Pancreas (tissue), 10 donors: ENCODE measurements at regions not wholly inside any gene's neighbourhood (a gene's known extent, or its start where the extent isn't known, plus 50 kb on each side); places are given as distances from the start of the nearest gene placed in this dataset.
A peak's percentile ranks its signal among the peaks of the same experiment; 100 is the strongest.
"Not testable (repeated sequence)": the region's sequence is repeated elsewhere in the genome, so short reads cannot be mapped to it uniquely, and the experiment has no call there.

Source experiments
- ATAC-seq, 4 donors: fragments of 200-7000 bp; cut with Tn5 transposase; one replicate each; pipeline versions ENCODE4 v1.8.0 to v1.9.1; 2020; ENCODE audit warnings: mild to moderate bottlenecking in 4 of 4, moderate library complexity in 4 of 4
- DNase-seq, 6 donors: peaks; one replicate each; pipeline ENCODE4 v3.0.0-alpha.2; 2020
- FAIRE-seq: peaks from 2 replicates; lab custom pipeline; 2012; peaks lifted over from hg19 to GRCh38; lab: Jason Lieb, UNC
- H3K27ac ChIP-seq, 4 donors: fragments of 200-600 bp; sonication (generic); 1 replicate in 3 of 4; 2 replicates in 1 of 4; pipeline versions ENCODE4 v1.5.0 to v1.8.0; 2020
- H3K27me3 ChIP-seq, 4 donors: fragments of 200-600 bp; one replicate each; pipeline ENCODE4 v1.8.0; 2021
- H3K36me3 ChIP-seq, 3 donors: fragments of 200-600 bp; sonication (generic) in 1 of 3; one replicate each; pipeline versions ENCODE4 v1.5.0 to v1.8.0; 2020 to 2021
- H3K4me1 ChIP-seq, 3 donors: fragments of 200-600 bp; one replicate each; pipeline ENCODE4 v1.8.0; 2021
- H3K4me3 ChIP-seq, 4 donors: fragments of 200-600 bp; sonication (generic) in 2 of 4; one replicate each; pipeline versions ENCODE4 v1.5.0 to v1.8.0; 2020 to 2021
- H3K9me3 ChIP-seq, 4 donors: fragments of 200-600 bp; one replicate each; pipeline ENCODE4 v1.8.0; 2021
- WGBS, 2 donors: extraction: QIAGEN DNeasy Blood & Tissue Kit; methylation state at CpG; one replicate each; pipeline ENCODE4 v1.1.7; 2013; 5-methylcytosine and 5-hydroxymethylcytosine counted together
- intact Hi-C, 3 donors: fragments of 100-400 bp; cut with DNase I; formaldehyde crosslinking; loops; one replicate each; pipeline versions ENCODE4 v1.11.1 to v1.14.2; 2022
- TF ChIP-seq, protein P1 (sequence below), 4 donors: fragments of 200-600 bp; sonication (generic) in 3 of 4; IDR thresholded peaks; one replicate each; pipeline versions ENCODE4 v1.5.0 to v1.8.0; 2021; ENCODE audit warnings: antibody characterized with exemption in 4 of 4
- donor health status: healthy with polysubstance abuse.
- donor health status: DM: no; HTN: no; CAD: no; lungs with moderate emphysema.
- donor health status: DM: no; HTN: no; CAD: no.
- donor health status: control.
- donor health status: control.
- donor health status: Bipolar disorder and iron deficiency.
- donor health status: DM: yes; HTN: yes; CAD: no.
- donor health status: DM: no; HTN: no; CAD: no.
- donor health status: DM: no; HTN: no; CAD: no.
- donor health status: DM: yes; HTN: yes; CAD: no.

DNA sequence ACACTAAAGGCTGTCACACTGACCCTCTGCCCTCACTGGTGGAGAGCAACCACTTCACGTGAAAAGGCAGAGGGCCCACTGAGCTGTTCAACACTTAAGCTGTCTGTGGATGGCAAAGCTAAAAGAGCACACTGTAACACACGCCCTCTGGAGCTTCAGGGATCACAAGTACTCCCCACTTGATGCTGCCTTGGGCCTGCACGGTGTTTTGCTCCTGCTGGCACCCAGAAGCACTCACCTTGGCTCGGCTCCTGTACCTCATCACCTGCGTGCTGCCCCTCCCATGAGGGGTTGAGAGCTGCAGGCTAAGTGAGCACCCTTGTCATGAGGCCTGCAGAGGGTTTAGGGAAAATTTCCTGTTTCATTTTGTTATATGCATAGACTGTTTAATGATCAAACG lies 96.0 kb downstream of the PROP1 start:
- 88% methylated on average over 3 to 4 of the region's 6 CpGs for WGBS, 2 donors
- ATAC-seq, H3K27ac ChIP-seq: not testable (repeated sequence)

DNA sequence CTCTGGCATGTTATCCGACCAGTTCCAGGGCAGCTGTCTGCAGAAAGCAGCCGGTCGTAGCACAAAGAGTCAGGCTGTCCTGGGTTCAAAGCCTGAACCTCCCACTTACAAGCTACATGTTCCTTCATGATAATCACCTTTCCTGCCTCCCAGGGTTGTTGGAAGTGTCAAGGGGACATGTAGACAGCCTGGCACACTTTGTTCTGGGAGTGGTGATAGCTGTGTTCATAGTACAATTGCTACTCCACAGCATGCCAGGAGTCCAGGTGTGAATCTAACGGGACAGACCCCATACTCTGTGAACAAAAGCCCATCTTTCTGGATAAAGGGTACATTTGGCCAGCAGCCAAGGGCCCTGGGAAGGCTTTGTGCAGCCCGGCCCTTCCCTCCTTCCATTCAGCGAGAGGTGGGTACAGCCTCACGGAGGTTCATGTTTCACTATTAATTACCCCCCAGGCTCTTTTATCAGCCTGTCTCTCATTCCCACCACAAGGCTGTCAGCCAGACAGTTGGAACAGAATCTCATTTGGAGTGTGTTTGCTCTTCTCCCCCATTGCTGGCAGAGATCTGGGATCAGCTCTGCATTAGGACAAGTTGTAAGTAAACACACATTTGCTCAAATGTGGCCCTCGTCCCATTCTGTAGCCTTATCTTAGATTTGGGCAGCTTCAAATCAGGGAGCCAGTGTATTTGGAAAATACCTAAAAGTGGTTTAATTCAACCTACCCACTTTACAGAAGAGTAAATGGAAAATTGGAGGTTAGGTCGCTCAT lies 101.2 kb downstream of the PROP1 start:
- FAIRE-seq, intact Hi-C loops: not testable (repeated sequence)
- 18 to 22% methylated on average over 2 of the region's 9 CpGs for WGBS, 2 donors

More for the DNA sequence above, 96.0 kb downstream of the PROP1 start:
- H3K9me3 ChIP-seq, H3K4me3 ChIP-seq, H3K4me1 ChIP-seq, H3K27me3 ChIP-seq, FAIRE-seq, H3K36me3 ChIP-seq, intact Hi-C loops, DNase-seq: not testable (repeated sequence)

DNA sequence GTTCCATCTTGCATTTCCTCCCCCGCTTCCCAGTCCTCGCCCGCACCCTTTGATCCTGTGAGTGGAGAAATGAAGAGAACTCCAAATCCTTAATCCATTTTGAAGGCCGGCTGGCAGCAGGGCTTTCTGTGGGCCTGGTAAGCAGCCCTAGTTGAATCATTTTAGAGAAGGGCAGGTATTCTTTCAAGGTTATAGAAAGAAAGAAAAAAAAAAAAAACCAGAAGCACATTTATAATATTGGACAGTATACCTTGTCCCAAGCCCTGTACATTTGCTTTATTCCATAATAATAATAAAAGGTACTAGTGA lies 103.7 kb downstream of the PROP1 start:
- H3K36me3 ChIP-seq, FAIRE-seq, H3K9me3 ChIP-seq, DNase-seq, intact Hi-C loops, H3K4me3 ChIP-seq, H3K4me1 ChIP-seq, H3K27ac ChIP-seq, H3K27me3 ChIP-seq: not testable (repeated sequence)
- WGBS, 2 donors: 80 to 83% methylated on average over 4 of the region's 4 CpGs
- ATAC-seq: peak in 2 of 4 donors; percentile 5 to 6

More for the DNA sequence above, 101.2 kb downstream of the PROP1 start:
- H3K9me3 ChIP-seq, H3K36me3 ChIP-seq, H3K4me1 ChIP-seq, H3K4me3 ChIP-seq, H3K27me3 ChIP-seq, H3K27ac ChIP-seq, DNase-seq: not testable (repeated sequence)
- ATAC-seq: peak in 3 of 4 donors; percentile 42 to 66 (median 49)

DNA sequence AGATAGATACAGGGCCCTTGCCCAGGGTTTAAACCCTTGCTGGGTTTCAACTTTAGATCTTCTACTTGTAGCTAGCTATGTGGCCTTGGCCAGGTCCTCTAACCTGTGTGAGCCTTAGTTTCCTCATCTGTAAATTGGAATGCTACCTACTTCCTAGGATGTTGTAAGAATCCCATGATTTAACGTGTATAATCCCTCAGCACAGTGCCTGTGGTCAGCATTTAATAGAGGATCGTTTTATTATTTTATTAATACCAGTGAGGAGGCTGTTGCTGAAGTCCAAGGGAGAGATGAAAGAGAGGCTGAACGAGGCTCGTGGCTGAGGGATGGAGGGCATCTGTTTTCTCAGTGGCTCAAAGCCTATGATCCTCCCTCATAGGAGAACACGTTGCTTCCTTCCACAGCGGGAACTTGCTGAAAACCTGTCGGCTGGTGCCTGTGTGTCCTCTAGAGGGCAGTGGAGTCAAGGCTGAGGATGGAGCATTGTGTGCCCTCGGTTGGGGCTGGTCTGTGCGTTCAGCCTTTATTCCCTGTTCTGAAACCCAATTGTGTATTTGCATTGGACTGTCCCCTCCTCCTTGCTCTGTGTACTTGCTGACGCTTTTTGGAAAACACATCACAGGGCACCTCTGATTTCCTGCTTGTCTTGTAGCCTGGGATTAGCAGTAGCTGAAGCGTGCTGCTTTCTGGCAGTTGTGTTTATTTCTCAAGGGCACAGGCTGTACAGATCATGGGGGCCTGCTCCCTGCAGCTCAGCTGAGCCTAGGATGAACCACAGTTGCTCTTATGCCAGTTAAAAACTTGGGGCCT lies 104.3 kb downstream of the PROP1 start:
- H3K27me3 ChIP-seq, H3K4me3 ChIP-seq, intact Hi-C loops, H3K4me1 ChIP-seq, H3K27ac ChIP-seq, H3K36me3 ChIP-seq, H3K9me3 ChIP-seq: not testable (repeated sequence)
- TF ChIP-seq, protein P1, sequence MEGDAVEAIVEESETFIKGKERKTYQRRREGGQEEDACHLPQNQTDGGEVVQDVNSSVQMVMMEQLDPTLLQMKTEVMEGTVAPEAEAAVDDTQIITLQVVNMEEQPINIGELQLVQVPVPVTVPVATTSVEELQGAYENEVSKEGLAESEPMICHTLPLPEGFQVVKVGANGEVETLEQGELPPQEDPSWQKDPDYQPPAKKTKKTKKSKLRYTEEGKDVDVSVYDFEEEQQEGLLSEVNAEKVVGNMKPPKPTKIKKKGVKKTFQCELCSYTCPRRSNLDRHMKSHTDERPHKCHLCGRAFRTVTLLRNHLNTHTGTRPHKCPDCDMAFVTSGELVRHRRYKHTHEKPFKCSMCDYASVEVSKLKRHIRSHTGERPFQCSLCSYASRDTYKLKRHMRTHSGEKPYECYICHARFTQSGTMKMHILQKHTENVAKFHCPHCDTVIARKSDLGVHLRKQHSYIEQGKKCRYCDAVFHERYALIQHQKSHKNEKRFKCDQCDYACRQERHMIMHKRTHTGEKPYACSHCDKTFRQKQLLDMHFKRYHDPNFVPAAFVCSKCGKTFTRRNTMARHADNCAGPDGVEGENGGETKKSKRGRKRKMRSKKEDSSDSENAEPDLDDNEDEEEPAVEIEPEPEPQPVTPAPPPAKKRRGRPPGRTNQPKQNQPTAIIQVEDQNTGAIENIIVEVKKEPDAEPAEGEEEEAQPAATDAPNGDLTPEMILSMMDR (IDR thresholded peaks at IDR 0.05): peak in 2 of 4 donors; percentile 24 to 28
- 16 to 17% methylated on average over 4 to 7 of the region's 11 CpGs for WGBS, 2 donors
- FAIRE-seq (peak; percentile 47), DNase-seq (peak in 3 of 6 donors; percentile 33 to 51 (median 34)), ATAC-seq (peak; percentile 89 to 98 (median 93))

DNA sequence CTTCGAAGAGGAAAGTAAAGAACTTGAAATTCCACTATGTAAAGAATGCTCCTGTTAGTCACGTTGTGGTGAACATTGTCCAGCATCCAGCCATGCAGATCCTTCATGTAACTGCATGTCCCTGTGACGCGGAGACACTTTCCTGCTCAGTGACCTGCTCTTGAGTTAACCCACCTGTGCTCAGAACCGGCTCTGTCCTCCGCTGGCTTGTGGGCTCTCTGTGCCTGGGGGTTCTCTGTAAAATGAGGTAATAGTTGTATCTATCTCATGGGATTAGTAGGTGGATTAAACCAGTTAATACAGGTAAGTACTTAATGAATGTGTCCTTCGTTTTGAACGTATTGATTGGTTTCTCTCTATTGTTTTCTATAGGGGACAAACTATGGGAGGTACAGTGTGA lies 100.6 kb upstream of the FAM153A start:
- ATAC-seq: peak in 1 of 4 donors; percentile 34
- H3K27me3 ChIP-seq, H3K27ac ChIP-seq, DNase-seq, H3K4me1 ChIP-seq, FAIRE-seq, H3K36me3 ChIP-seq, H3K9me3 ChIP-seq, H3K4me3 ChIP-seq, intact Hi-C loops: not testable (repeated sequence)
- WGBS, 2 donors: 78 to 83% methylated on average over 8 of the region's 8 CpGs

DNA sequence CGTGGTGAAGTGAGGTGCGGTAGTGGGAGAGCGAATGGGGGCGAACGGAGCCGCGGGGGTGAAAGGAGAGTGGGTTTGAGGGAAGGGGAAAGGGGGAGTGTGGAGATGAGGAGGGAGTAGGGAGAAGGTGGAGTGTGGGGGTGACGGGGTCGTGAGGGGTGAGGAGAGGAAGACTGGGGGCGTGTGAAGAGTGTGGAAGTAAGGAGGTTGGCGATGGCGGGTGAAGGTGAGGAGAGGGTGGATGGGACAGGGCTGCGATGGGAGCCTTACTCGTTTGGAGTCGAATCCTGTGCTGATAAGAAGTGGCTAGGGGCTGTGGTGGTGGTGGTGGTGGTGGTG lies 93.2 kb upstream of the FAM153A start:
- H3K36me3 ChIP-seq, H3K9me3 ChIP-seq, DNase-seq, intact Hi-C loops, H3K27me3 ChIP-seq, H3K27ac ChIP-seq, H3K4me1 ChIP-seq, FAIRE-seq: not testable (repeated sequence)
- peak overlapping the region in 1 of 4 donors; percentile 32 for H3K4me3 ChIP-seq
- peak; percentile 24 to 64 (median 41) for ATAC-seq
- 0 to 1% methylated on average over 5 of the region's 15 CpGs for WGBS, 2 donors

DNA sequence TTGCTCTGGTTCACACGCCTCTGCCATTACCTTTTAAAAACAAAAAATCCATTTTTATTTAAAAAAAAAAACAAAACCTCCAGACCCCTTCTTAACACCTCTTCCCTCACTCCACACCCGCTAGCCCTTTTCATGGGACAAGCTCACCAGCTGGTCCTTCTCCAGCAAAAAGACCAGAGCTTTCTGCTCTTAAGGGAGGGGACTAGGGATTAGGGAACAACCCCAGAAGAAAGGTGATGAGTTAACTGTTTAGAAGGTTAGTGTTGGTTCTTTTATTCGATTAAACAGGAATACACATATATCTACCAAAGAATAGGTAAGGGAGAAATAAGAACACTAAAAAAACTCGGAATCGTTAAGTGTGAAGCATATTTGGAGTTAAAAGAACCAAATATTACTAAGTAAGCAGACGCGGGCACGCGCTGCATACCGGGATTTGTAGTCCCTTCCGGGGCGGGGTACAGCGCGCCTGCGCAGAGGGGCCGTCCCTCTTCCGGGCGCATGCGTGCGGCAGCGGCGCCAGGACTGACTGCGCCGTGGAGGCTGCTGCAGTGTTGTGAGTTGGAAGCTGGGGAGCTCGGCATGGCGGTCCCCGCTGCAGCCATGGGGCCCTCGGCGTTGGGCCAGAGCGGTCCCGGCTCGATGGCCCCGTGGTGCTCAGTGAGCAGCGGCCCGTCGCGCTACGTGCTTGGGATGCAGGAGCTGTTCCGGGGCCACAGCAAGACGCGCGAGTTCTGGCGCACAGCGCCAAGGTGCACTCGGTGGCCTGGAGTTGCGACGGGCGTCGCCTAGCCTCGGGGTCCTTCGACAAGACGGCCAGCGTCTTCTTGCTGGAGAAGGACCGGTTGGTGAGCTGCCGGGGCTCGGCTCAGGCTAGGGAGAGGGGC lies 92.6 kb upstream of the FAM153A start:
- H3K27me3 ChIP-seq, H3K36me3 ChIP-seq, H3K27ac ChIP-seq, intact Hi-C loops, H3K9me3 ChIP-seq, FAIRE-seq, H3K4me1 ChIP-seq: not testable (repeated sequence)
- peak overlapping the region in 1 of 4 donors; percentile 32 for H3K4me3 ChIP-seq
- ATAC-seq (peak; percentile 94 to 98 (median 97)), DNase-seq (peak in 3 of 6 donors; percentile 9 to 73 (median 40))
- WGBS, 2 donors: 1 to 3% methylated on average over 6 to 23 of the region's 56 CpGs

DNA sequence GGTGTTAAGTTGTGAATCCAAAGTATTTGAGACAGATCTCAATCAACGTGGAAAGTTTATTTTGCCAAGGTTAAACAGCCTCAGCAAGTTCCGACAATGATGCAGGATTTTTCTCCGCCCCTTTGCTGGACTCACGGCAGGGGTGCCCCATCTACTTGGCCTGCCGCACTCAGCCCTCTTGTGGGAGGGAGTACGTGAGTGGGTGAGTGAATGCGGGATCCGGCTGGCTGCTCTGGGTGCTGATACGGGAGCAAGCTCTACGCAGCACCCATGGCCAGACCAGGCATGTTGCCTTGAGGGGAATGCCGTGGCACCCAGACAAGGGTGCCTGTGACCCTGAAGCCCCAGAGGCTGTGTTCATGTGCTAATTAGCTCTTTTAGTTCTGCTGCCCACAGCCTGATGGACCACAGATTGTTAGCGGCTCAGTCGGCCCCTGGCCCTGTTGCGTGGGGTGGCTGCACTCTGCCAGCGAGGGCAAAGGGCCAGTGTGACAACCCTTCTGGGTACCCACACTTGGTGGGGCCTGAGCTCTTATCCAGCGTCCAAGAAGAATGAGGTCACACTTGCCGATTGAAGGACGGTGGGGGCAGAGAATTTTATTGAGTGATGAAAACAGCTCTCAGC lies 81.2 kb upstream of the FAM153A start:
- WGBS, 2 donors: 67 to 72% methylated on average over 6 to 7 of the region's 18 CpGs
- ATAC-seq, H3K27me3 ChIP-seq, H3K36me3 ChIP-seq, FAIRE-seq, intact Hi-C loops, H3K4me3 ChIP-seq, H3K27ac ChIP-seq, DNase-seq, H3K9me3 ChIP-seq, H3K4me1 ChIP-seq: not testable (repeated sequence)

DNA sequence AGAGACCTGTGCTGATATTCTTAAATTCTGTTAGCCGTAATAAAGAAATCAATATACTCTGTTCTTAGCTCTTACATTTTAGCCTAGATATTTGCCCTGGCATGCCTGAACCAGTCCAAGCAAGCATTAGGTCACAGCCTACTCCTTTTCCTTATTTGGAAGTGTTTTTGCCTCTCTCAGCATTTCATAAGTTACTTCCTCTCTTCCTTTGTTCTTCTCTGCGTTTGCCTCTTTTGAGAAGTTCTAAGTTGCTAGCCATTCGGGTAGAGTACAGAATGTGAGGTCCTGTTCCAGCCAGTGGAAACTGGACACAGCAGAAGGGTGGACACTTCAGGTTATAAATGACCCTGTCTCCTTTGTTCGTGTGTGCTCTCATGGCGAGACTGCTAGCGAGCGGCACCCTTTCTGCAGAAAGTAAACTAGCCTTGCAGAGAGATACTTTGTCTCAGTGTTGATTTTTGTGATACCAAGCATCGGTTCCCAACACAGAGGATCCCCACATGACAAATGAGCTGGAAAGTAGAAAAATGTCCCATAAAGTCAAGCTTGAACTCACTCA lies 75.0 kb upstream of the FAM153A start:
- FAIRE-seq, H3K9me3 ChIP-seq, H3K4me3 ChIP-seq, H3K36me3 ChIP-seq, intact Hi-C loops, ATAC-seq, H3K27me3 ChIP-seq, H3K4me1 ChIP-seq, DNase-seq, H3K27ac ChIP-seq: not testable (repeated sequence)
- WGBS, 2 donors: 60 to 72% methylated on average over 7 of the region's 8 CpGs

DNA sequence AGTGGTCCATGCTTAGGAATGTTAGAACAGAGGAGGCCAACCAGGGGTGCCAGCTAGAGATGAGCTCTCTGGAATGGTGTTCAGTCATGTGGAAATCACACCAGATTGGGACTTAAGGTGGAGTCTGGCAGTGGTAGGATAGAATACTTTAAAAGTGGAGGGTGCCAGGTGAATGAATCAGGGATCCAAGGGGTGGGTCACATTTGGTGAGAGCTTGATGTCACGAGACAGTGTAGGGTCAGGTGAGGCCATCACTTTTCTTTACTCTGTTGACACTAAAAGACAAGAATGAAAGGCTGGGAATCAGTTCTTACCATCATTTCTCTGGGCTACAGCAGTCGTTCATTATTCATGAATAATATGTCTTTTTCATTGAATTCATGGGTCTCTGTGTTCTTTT lies 73.8 kb upstream of the FAM153A start:
- ATAC-seq, intact Hi-C loops, H3K9me3 ChIP-seq, FAIRE-seq, DNase-seq, H3K4me1 ChIP-seq, H3K27me3 ChIP-seq, H3K36me3 ChIP-seq, H3K27ac ChIP-seq, H3K4me3 ChIP-seq: not testable (repeated sequence)
- 44% methylated on average over 1 of the region's 2 CpGs for WGBS, 2 donors
